GM23338 (cell line): ENCODE measurements at regions not wholly inside any gene's neighbourhood (a gene's known extent, or its start where the extent isn't known, plus 50 kb on each side); places are given as distances from the start of the nearest gene placed in this dataset.

Source experiments
- CREB1 ChIP-seq: fragments of 250-450 bp; sonication (Bioruptor Pico); IDR thresholded peaks from 2 replicates; pipeline ENCODE4 v1.5.0; 2020; ENCODE audit warnings: low read depth, mild to moderate bottlenecking, moderate library complexity
- CTCF ChIP-seq, 2 experiments: fragments of 200-600 bp in 1 of 2; sonication (generic) in 1 of 2; conservative IDR thresholded peaks; 2 replicates each; pipeline versions ENCODE4 v1.5.1 to v1.6.1; 2016 to 2017; ENCODE audit warnings: antibody characterized with exemption in 2 of 2, low read depth in 2 of 2, mild to moderate bottlenecking in 2 of 2, moderate library complexity in 1 of 2
- EZH2 ChIP-seq: fragments of 200-600 bp; sonication (generic); IDR thresholded peaks from one replicate; pipeline ENCODE4 v1.8.0; 2017; ENCODE audit warnings: antibody characterized with exemption, mild to moderate bottlenecking, low read depth; ENCODE audit not compliant: unreplicated experiment
- EZH2phosphoT487 ChIP-seq: fragments of 200-600 bp; sonication (generic); IDR thresholded peaks from one replicate; pipeline ENCODE4 v1.8.1; 2018; ENCODE audit warnings: antibody characterized with exemption; ENCODE audit not compliant: unreplicated experiment
- POLR2AphosphoS5 ChIP-seq: IDR thresholded peaks from 2 replicates; pipeline ENCODE4 v1.6.1; 2016; ENCODE audit warnings: antibody characterized with exemption, low read depth

- TF ChIP-seq CTCF (conservative IDR thresholded peaks at IDR 0.05; ENCODE audit: low read depth in 2 of 2) (no peak), EZH2 (no peak), CREB1 (CRISPR knock-in tag) (no peak), EZH2phosphoT487 (no peak), POLR2AphosphoS5 (no peak)
Observed at GRCh38 chr11:21635394-21636145, 557.3 kb upstream of the ANO5 start.
